Neural progenitor cell (in vitro differentiated cells): ENCODE measurements at regions not wholly inside any gene's neighbourhood (a gene's known extent, or its start where the extent isn't known, plus 50 kb on each side); places are given as distances from the start of the nearest gene placed in this dataset.

ENCODE experiments used
- CTCF ChIP-seq: fragments of 200-600 bp; sonication (generic); IDR thresholded peaks from 2 replicates; pipeline ENCODE4 v1.5.1; 2017; ENCODE audit warnings: antibody characterized with exemption, mild to moderate bottlenecking
- EZH2 ChIP-seq: fragments of 200-600 bp; sonication (generic); IDR thresholded peaks from 2 replicates; pipeline ENCODE4 v1.6.1; 2017; ENCODE audit warnings: antibody characterized with exemption, mild to moderate bottlenecking, moderate library complexity

GRCh38 chr11:38510041-38510440 is 1912.0 kb upstream of the RAG2 start:
- TF ChIP-seq CTCF (no peak), EZH2 (no peak)
